HEK293 (cell line): ENCODE measurements at regions not wholly inside any gene's neighbourhood (a gene's known extent, or its start where the extent isn't known, plus 50 kb on each side); places are given as distances from the start of the nearest gene placed in this dataset.

Experiments used
- CTCF ChIA-PET: fragments of 350-600 bp; formaldehyde crosslinking; extraction: SDS; loops from one replicate; lab custom pipeline; 2021; ENCODE audit warnings: antibody characterized with exemption; lab: Yijun Ruan, JAX
- POLR2A ChIA-PET: fragments of 300-600 bp; formaldehyde crosslinking; extraction: SDS; loops from one replicate; lab custom pipeline; 2020; ENCODE audit warnings: antibody characterized with exemption, inconsistent platforms; lab: Yijun Ruan, JAX
- H3K27ac ChIP-seq: fragments of 200-500 bp; sonication (Bioruptor generic); 2 replicates; pipeline ENCODE4 v1.5.1; 2014; ENCODE audit warnings: low read depth, low read length, control low read depth, inconsistent platforms; ENCODE audit errors: extremely low read depth
- H3K36me3 ChIP-seq, 2 experiments: fragments of 200-500 bp in 1 of 2; sonication (Bioruptor generic) in 1 of 2; 1 replicate in 1 of 2; 2 replicates in 1 of 2; pipeline ENCODE4 v1.5.1; 2014 to 2017; ENCODE audit warnings: inconsistent platforms in 2 of 2, low read length in 2 of 2; ENCODE audit not compliant: control insufficient read depth in 2 of 2, insufficient read depth in 1 of 2
- H3K4me1 ChIP-seq: fragments of 200-500 bp; sonication (Bioruptor generic); 2 replicates; pipeline ENCODE4 v1.5.1; 2014; ENCODE audit warnings: mild to moderate bottlenecking, low read length, inconsistent platforms; ENCODE audit not compliant: control insufficient read depth, insufficient read depth
- H3K4me3 ChIP-seq: 2 replicates; pipeline ENCODE4 v1.5.1; 2011; ENCODE audit warnings: low read depth, mild to moderate bottlenecking, control low read depth, low read length, moderate library complexity
- H3K9me3 ChIP-seq: fragments of 200-500 bp; sonication (Bioruptor generic); 2 replicates; pipeline ENCODE4 v1.5.1; 2014; ENCODE audit warnings: low read depth, low read length, inconsistent platforms; ENCODE audit not compliant: control insufficient read depth, insufficient read depth
- HOXD13 ChIP-seq: sonication (generic); formaldehyde crosslinking; IDR thresholded peaks from 2 replicates; pipeline ENCODE4 v1.8.0; 2022; ENCODE audit warnings: missing genetic modification reagents, borderline replicate concordance
- PRDM10 ChIP-seq: fragments of 450-650 bp; formaldehyde crosslinking; IDR thresholded peaks from 2 replicates; pipeline ENCODE4 v1.5.1; 2016; ENCODE audit warnings: missing biosample characterization, missing genetic modification characterization
- PRDM4 ChIP-seq: fragments of 450-650 bp; formaldehyde crosslinking; IDR thresholded peaks from 2 replicates; pipeline ENCODE4 v1.5.1; 2017; ENCODE audit warnings: missing biosample characterization, missing genetic modification characterization
- PRDM6 ChIP-seq: fragments of 450-650 bp; formaldehyde crosslinking; IDR thresholded peaks from 2 replicates; pipeline ENCODE4 v1.5.1; 2017; ENCODE audit warnings: missing biosample characterization, missing genetic modification characterization
- YY2 ChIP-seq: fragments of 450-650 bp; formaldehyde crosslinking; IDR thresholded peaks from 2 replicates; pipeline ENCODE4 v1.5.1; 2016; ENCODE audit warnings: missing biosample characterization, missing genetic modification characterization
- ZIC2 ChIP-seq: fragments of 450-650 bp; formaldehyde crosslinking; IDR thresholded peaks from 2 replicates; pipeline ENCODE4 v1.5.1; 2016; ENCODE audit warnings: missing biosample characterization, missing genetic modification characterization
- ZNF114 ChIP-seq: fragments of 450-650 bp; formaldehyde crosslinking; IDR thresholded peaks from 2 replicates; pipeline ENCODE4 v1.5.0; 2017; ENCODE audit warnings: missing biosample characterization, missing genetic modification characterization
- ZNF132 ChIP-seq: fragments of 450-650 bp; formaldehyde crosslinking; IDR thresholded peaks from 2 replicates; pipeline ENCODE4 v1.5.1; 2017; ENCODE audit warnings: missing biosample characterization, missing genetic modification characterization, borderline replicate concordance
- ZNF148 ChIP-seq: fragments of 450-650 bp; formaldehyde crosslinking; IDR thresholded peaks from 2 replicates; pipeline ENCODE4 v1.5.0; 2017; ENCODE audit warnings: missing biosample characterization, missing genetic modification characterization, borderline replicate concordance
- ZNF221 ChIP-seq: fragments of 450-650 bp; formaldehyde crosslinking; IDR thresholded peaks from 2 replicates; pipeline ENCODE4 v1.5.1; 2017; ENCODE audit warnings: missing biosample characterization, missing genetic modification characterization, borderline replicate concordance
- ZNF266 ChIP-seq: fragments of 450-650 bp; formaldehyde crosslinking; IDR thresholded peaks from 2 replicates; pipeline ENCODE4 v1.5.1; 2016; ENCODE audit warnings: missing biosample characterization, missing genetic modification characterization, low read depth
- ZNF530 ChIP-seq: fragments of 450-650 bp; formaldehyde crosslinking; IDR thresholded peaks from 2 replicates; pipeline ENCODE4 v1.5.1; 2016; ENCODE audit warnings: low read depth, missing biosample characterization, missing genetic modification characterization
- ZNF549 ChIP-seq: fragments of 450-650 bp; IDR thresholded peaks from 2 replicates; pipeline ENCODE4 v1.5.1; 2018; ENCODE audit warnings: missing biosample characterization, missing genetic modification characterization, mild to moderate bottlenecking, inconsistent platforms, moderate library complexity
- ZNF707 ChIP-seq: fragments of 450-650 bp; formaldehyde crosslinking; IDR thresholded peaks from 2 replicates; pipeline ENCODE4 v1.5.1; 2016; ENCODE audit warnings: missing biosample characterization, missing genetic modification characterization
- ZSCAN16 ChIP-seq: fragments of 450-650 bp; formaldehyde crosslinking; IDR thresholded peaks from 2 replicates; pipeline ENCODE4 v1.5.1; 2016; ENCODE audit warnings: missing biosample characterization, missing genetic modification characterization

GRCh38 chr9:126207256-126207655 lies 119.4 kb upstream of the MVB12B start (continued):
- no peak for TF ChIP-seq ZNF221 (tag by site-specific recombination)
- TF ChIP-seq ZNF530 (tag by site-specific recombination), result no peak
- TF ChIP-seq YY2 (tag by site-specific recombination), result no peak
- no peak for TF ChIP-seq PRDM4
- TF ChIP-seq ZNF707, result no peak
- no peak for TF ChIP-seq PRDM10 (tag by site-specific recombination)
- TF ChIP-seq ZNF114 (tag by site-specific recombination), result no peak

GRCh38 chr9:126208216-126208758 lies 118.3 kb upstream of the MVB12B start:
- POLR2A ChIA-PET, result no interaction called here
- Histone ChIP-seq H3K4me3 (no peak overlapping the region), H3K9me3 (no peaks in the 10 kb centered on the region)

More at GRCh38 chr9:126208216-126208758, 118.3 kb upstream of the MVB12B start:
- Histone ChIP-seq H3K4me1 (no peaks in the 10 kb centered on the region), H3K27ac (no peak overlapping the region), H3K36me3 (no peaks in the 10 kb centered on the region)
- TF ChIP-seq PRDM6, result no peak
- TF ChIP-seq ZNF148 (tag by site-specific recombination), result no peak
- no peak for TF ChIP-seq ZIC2 (tag by site-specific recombination)
- TF ChIP-seq ZNF266, result no peak
- no peak for TF ChIP-seq ZNF549
- TF ChIP-seq ZNF132 (tag by site-specific recombination), result no peak
- no peak for TF ChIP-seq ZSCAN16
- TF ChIP-seq HOXD13 (CRISPR knock-in tag), result no peak
- CTCF ChIA-PET, result no interaction called here
